Neural crest cell (in vitro differentiated cells): ENCODE measurements at regions not wholly inside any gene's neighbourhood (a gene's known extent, or its start where the extent isn't known, plus 50 kb on each side); places are given as distances from the start of the nearest gene placed in this dataset. TPM values are rescaled to one million over a fixed set of nuclear protein-coding genes. Genes with fewer than 3 reads are reported as not detected.

Experiments
- DNase-seq: peaks from one replicate; pipeline ENCODE4 v3.0.0; 2021; ENCODE audit warnings: low read depth, mixed read lengths, low spot score
- H3K27ac Mint-ChIP-seq: one replicate; pipeline ENCODE4 v1.8.0; 2021; ENCODE audit warnings: mild to moderate bottlenecking, mixed read lengths; ENCODE audit not compliant: unreplicated experiment
- H3K27me3 Mint-ChIP-seq: 2 replicates; pipeline ENCODE4 v1.8.0; 2021; ENCODE audit warnings: low read depth, mild to moderate bottlenecking, mixed read lengths
- H3K36me3 Mint-ChIP-seq: 2 replicates; pipeline ENCODE4 v1.8.0; 2021; ENCODE audit warnings: low read depth, mild to moderate bottlenecking, mixed read lengths
- H3K4me1 Mint-ChIP-seq: 2 replicates; pipeline ENCODE4 v1.8.0; 2021; ENCODE audit warnings: mixed read lengths
- H3K4me3 Mint-ChIP-seq: one replicate; pipeline ENCODE4 v1.8.0; 2021; ENCODE audit warnings: mild to moderate bottlenecking, mixed read lengths
- H3K9me3 Mint-ChIP-seq: 2 replicates; pipeline ENCODE4 v1.8.0; 2021; ENCODE audit warnings: mixed read lengths
- microRNA-seq: library from miRNA; unstranded; fragments of <30 nt; microRNA quantifications from one replicate; pipeline ENCODE4, GENCODE V29; 2020
- TF ChIP-seq, protein P1 (sequence below): fragments of 200-600 bp; sonication (generic); conservative IDR thresholded peaks from 2 replicates; pipeline ENCODE4 v1.5.0; 2021; ENCODE audit warnings: antibody characterized with exemption, mild to moderate bottlenecking

GRCh38 chr10:20350509-20350908, 534.3 kb downstream of the PLXDC2 start:
- TF ChIP-seq, protein P1, sequence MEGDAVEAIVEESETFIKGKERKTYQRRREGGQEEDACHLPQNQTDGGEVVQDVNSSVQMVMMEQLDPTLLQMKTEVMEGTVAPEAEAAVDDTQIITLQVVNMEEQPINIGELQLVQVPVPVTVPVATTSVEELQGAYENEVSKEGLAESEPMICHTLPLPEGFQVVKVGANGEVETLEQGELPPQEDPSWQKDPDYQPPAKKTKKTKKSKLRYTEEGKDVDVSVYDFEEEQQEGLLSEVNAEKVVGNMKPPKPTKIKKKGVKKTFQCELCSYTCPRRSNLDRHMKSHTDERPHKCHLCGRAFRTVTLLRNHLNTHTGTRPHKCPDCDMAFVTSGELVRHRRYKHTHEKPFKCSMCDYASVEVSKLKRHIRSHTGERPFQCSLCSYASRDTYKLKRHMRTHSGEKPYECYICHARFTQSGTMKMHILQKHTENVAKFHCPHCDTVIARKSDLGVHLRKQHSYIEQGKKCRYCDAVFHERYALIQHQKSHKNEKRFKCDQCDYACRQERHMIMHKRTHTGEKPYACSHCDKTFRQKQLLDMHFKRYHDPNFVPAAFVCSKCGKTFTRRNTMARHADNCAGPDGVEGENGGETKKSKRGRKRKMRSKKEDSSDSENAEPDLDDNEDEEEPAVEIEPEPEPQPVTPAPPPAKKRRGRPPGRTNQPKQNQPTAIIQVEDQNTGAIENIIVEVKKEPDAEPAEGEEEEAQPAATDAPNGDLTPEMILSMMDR: no peak
- no peaks in the 10 kb centered on the region for H3K36me3 Mint-ChIP-seq
- H3K9me3 Mint-ChIP-seq: peaks cover under 1% of the 10 kb centered on the region
- H3K27me3 Mint-ChIP-seq: no peaks in the 10 kb centered on the region
- no peak for DNase-seq
- H3K27ac Mint-ChIP-seq: no peak overlapping the region
- no peak overlapping the region for H3K4me3 Mint-ChIP-seq
- H3K4me1 Mint-ChIP-seq: no peaks in the 10 kb centered on the region

DNA sequence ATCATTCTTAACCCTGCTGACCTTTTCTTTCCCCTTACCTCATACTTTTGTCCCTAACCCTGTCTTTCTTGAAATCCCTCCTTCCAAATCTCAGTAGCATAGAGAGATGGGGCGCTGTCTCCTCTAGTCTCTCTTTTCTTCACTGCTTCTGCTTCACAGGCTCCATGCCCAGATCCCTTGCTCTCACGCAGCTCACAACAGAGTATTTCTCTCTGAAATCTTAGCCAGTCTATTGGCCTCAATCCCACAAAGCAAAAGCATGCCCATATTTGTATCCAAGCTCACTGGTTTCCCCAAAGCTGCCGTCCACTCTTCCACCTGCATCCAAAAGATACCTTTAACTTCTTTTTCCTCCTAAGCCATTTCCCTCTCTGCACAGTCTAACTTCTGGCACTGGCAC, 526.8 kb downstream of the PLXDC2 start:
- no peaks in the 10 kb centered on the region for H3K4me1 Mint-ChIP-seq
- TF ChIP-seq, protein P1: no peak
- H3K36me3 Mint-ChIP-seq: peaks cover 17% of the 10 kb centered on the region
- H3K9me3 Mint-ChIP-seq: peaks cover 12% of the 10 kb centered on the region
- DNase-seq: no peak
- H3K27me3 Mint-ChIP-seq: no peaks in the 10 kb centered on the region
- no peak overlapping the region for H3K4me3 Mint-ChIP-seq
- H3K27ac Mint-ChIP-seq: no peak overlapping the region

Small RNA genes in the stretch of these regions (microRNA-seq; reads per million reads assigned to microRNA genes)
- not detected for gene MIR4675
